Psoas muscle (tissue), 7 donors: ENCODE measurements at regions not wholly inside any gene's neighbourhood (a gene's known extent, or its start where the extent isn't known, plus 50 kb on each side); places are given as distances from the start of the nearest gene placed in this dataset.

Source experiments
- ATAC-seq, 4 donors: fragments of 200-7000 bp; cut with Tn5 transposase; one replicate each; pipeline ENCODE4 v1.9.1; 2020; ENCODE audit warnings: moderate library complexity in 3 of 4, mild to moderate bottlenecking in 2 of 4
- DNase-seq, 2 donors: peaks; one replicate each; pipeline ENCODE4 v3.0.0-alpha.2; 2020
- H3K27ac ChIP-seq: fragments of 200-600 bp; one replicate; pipeline ENCODE4 v1.8.0; 2022
- H3K27me3 ChIP-seq, 3 donors: fragments of 200-600 bp in 1 of 3; one replicate each; pipeline versions ENCODE4 v1.6.1 to v1.8.0; 2013 to 2022; ENCODE audit warnings: low read length in 2 of 3, mild to moderate bottlenecking in 2 of 3, moderate library complexity in 1 of 3; ENCODE audit not compliant: insufficient read depth in 3 of 3
- H3K36me3 ChIP-seq, 2 donors: fragments of 200-600 bp in 1 of 2; one replicate each; pipeline versions ENCODE4 v1.6.1 to v1.8.0; 2013 to 2022; ENCODE audit warnings: low read depth in 1 of 2, mild to moderate bottlenecking in 1 of 2, moderate library complexity in 1 of 2; ENCODE audit not compliant: insufficient read depth in 1 of 2
- H3K4me1 ChIP-seq: fragments of 200-600 bp; one replicate; pipeline ENCODE4 v1.8.0; 2022
- H3K4me3 ChIP-seq: fragments of 200-600 bp; one replicate; pipeline ENCODE4 v1.8.0; 2022; ENCODE audit warnings: mild to moderate bottlenecking
- H3K9me3 ChIP-seq: fragments of 200-600 bp; one replicate; pipeline ENCODE4 v1.8.0; 2022
- CTCF ChIP-seq: fragments of 200-600 bp; IDR thresholded peaks from one replicate; pipeline ENCODE4 v1.8.0; 2022; ENCODE audit warnings: antibody characterized with exemption
- WGBS, 3 donors: extraction: QIAGEN DNeasy Blood & Tissue Kit; methylation state at CpG; one replicate each; pipeline versions ENCODE4 v1.1.6 to v1.1.7; 2013; 5-methylcytosine and 5-hydroxymethylcytosine counted together
- intact Hi-C, 2 donors: fragments of 100-400 bp; cut with DNase I; formaldehyde crosslinking; loops; one replicate each; pipeline versions ENCODE4 v1.11.0 to v1.14.2; 2022
- donor health status: healthy with polysubstance abuse.
- donor health status: DM: no; HTN: no; CAD: no; lungs with moderate emphysema.
- donor health status: Bipolar disorder and iron deficiency.
- donor health status: healthy.
- donor health status: DM: yes; HTN: yes; CAD: no.
- donor health status: DM: no; HTN: no; CAD: no.
- donor health status: DM: yes; HTN: yes; CAD: no.

DNA sequence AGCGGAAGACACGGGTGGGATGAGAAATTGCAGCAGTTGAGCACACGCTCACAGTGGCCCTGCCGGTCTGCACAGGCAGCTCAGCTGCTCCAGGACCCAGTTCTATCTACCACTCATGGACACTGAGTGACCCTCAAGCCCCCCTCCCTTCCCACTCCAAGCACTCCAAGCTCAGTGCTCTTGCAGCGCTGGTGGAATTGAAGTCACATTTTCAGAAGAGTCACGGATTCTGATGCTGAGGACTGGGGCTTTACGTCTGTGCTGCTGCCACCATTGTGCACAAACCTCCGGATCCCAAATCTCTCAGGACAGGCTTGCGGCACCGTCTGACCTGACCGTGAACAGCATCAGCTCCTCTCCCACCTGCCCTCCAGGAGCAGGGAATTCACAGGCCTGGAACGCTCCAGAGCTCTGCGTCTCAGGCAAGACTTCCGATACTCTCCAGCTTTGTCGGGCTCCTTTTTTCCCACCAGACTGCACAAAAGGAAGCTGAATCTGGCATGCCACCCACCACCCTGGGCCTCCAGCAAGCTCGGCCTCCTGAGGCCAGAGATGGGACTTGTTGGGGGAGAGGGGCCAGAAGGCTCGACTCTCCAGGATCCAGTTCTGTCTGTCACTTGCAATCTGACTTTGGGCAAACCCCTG is 213.1 kb upstream of the RTL1 start:
- no peak overlapping the region for H3K4me3 ChIP-seq
- H3K27ac ChIP-seq, result no peak overlapping the region
- no peak for TF ChIP-seq CTCF
- H3K36me3 ChIP-seq, result no peaks in the 10 kb centered on the region
- DNase-seq (no peak), ATAC-seq (no peak)
- no peaks in the 10 kb centered on the region for H3K4me1 ChIP-seq
- no peaks in the 10 kb centered on the region for H3K9me3 ChIP-seq
- H3K27me3 ChIP-seq, result no peaks in the 10 kb centered on the region
- intact Hi-C loops, result no loop called here
- 78 to 87% (median 82%) methylated on average over 17 of the region's 17 CpGs for WGBS, 3 donors

GRCh38 chr14:101117543-101117942 is 214.0 kb upstream of the RTL1 start:
- Histone ChIP-seq H3K9me3 (no peaks in the 10 kb centered on the region), H3K4me3 (no peak overlapping the region), H3K27ac (no peak overlapping the region), H3K27me3 (no peaks in the 10 kb centered on the region), H3K36me3 (no peaks in the 10 kb centered on the region), H3K4me1 (no peaks in the 10 kb centered on the region)
- no peak for DNase-seq
- intact Hi-C loops, result no loop called here
- no peak for TF ChIP-seq CTCF
- ATAC-seq, result no peak
- 87 to 93% (median 90%) methylated on average over 2 of the region's 2 CpGs for WGBS, 3 donors

DNA sequence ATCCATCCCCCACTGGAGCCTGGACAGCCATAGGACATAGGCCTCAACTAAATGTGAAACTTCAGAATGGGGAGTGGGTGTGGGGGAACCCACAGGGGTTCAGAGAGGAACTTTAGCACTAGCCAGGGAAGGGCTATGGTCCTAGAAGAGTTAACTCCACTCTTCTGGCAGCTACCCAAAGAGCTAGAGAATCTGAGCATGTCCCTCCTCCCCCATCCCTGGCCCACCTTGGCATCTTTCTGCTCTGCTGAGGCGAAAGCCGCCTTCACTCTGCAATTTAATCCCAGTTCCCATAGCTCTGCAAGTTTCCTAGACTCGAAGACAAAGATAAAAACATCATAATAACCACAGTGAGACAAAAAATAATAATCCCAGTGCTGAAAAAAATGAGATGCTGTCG is 214.7 kb upstream of the RTL1 start:
- no peak for ATAC-seq

GRCh38 chr14:101118746-101119591 is 215.4 kb upstream of the RTL1 start:
- no peaks in the 10 kb centered on the region for H3K9me3 ChIP-seq
- H3K27ac ChIP-seq, result no peak overlapping the region
- TF ChIP-seq CTCF, result no peak
- H3K4me1 ChIP-seq, result no peaks in the 10 kb centered on the region
- ATAC-seq, result peak in 1 of 4 donors; percentile 57
- DNase-seq, result peak; percentile 12 to 75
- H3K27me3 ChIP-seq, result no peaks in the 10 kb centered on the region
- intact Hi-C loops, result no loop called here
- no peaks in the 10 kb centered on the region for H3K36me3 ChIP-seq
- no peak overlapping the region for H3K4me3 ChIP-seq
- WGBS, 3 donors, result 60 to 73% (median 68%) methylated on average over 20 of the region's 20 CpGs

More for the DNA sequence above, 214.7 kb upstream of the RTL1 start:
- Histone ChIP-seq H3K27ac (no peak overlapping the region), H3K27me3 (no peaks in the 10 kb centered on the region), H3K9me3 (no peaks in the 10 kb centered on the region), H3K4me3 (no peak overlapping the region), H3K36me3 (no peaks in the 10 kb centered on the region), H3K4me1 (no peaks in the 10 kb centered on the region)
- DNase-seq, result no peak
- WGBS, 3 donors, result 79 to 84% (median 82%) methylated on average over 4 of the region's 4 CpGs
- no peak for TF ChIP-seq CTCF
- intact Hi-C loops, result no loop called here
